DND-41 (cell line): ENCODE measurements at regions not wholly inside any gene's neighbourhood (a gene's known extent, or its start where the extent isn't known, plus 50 kb on each side); places are given as distances from the start of the nearest gene placed in this dataset.

Experiments used
- CTCF ChIP-seq: IDR thresholded peaks from 2 replicates; pipeline ENCODE4 v1.5.1; 2012; ENCODE audit warnings: borderline replicate concordance, low read length, moderate library complexity, mild to moderate bottlenecking; ENCODE audit not compliant: poor library complexity, severe bottlenecking; ENCODE audit errors: extremely low read depth
- EZH2 ChIP-seq: IDR thresholded peaks from 3 replicates; pipeline ENCODE4 v1.6.1; 2012; ENCODE audit warnings: borderline replicate concordance, low read depth, mild to moderate bottlenecking, moderate library complexity, low read length, inconsistent platforms; ENCODE audit not compliant: severe bottlenecking

- TF ChIP-seq CTCF: no peak
- TF ChIP-seq EZH2: no peak
These were observed 203.9 kb upstream of the PIK3C3 start for GRCh38 chr18:41751161-41751560.
